Caco-2 (cell line): ENCODE measurements at regions not wholly inside any gene's neighbourhood (a gene's known extent, or its start where the extent isn't known, plus 50 kb on each side); places are given as distances from the start of the nearest gene placed in this dataset.

Source experiments
- BruUV-seq: library from RNA; stranded (reverse); fragments of 400-500 nt; replicated peaks from 2 replicates; lab custom pipeline; 2021; lab: Mats Ljungman, UMichigan
- CTCF ChIA-PET: fragments of 300-600 bp; sonication (Branson Sonifier 250); formaldehyde crosslinking; loops from one replicate; lab custom pipeline; 2022; ENCODE audit warnings: antibody characterized with exemption; lab: Charles Lee
- POLR2A ChIA-PET: fragments of 300-600 bp; sonication (Branson Sonifier 250); formaldehyde crosslinking; loops from one replicate; lab custom pipeline; 2022; ENCODE audit warnings: antibody characterized with exemption; lab: Charles Lee
- DNase-seq, 2 experiments: peaks; one replicate each; pipeline versions ENCODE4 v3.0.0 to v3.0.0-alpha.2; 2020 to 2022
- H3K27me3 ChIP-seq: replicated peaks from 2 replicates; pipeline ENCODE4 v1.6.0; 2011; ENCODE audit warnings: low read length; ENCODE audit not compliant: control insufficient read depth, insufficient read depth
- H3K36me3 ChIP-seq: 2 replicates; pipeline ENCODE4 v1.5.1; 2011; ENCODE audit warnings: low read length; ENCODE audit not compliant: control insufficient read depth, insufficient read depth
- H3K4me1 ChIP-seq: fragments of 250-450 bp; sonication (Bioruptor Pico); 2 replicates; pipeline ENCODE4 v1.5.1; 2020; ENCODE audit warnings: mild to moderate bottlenecking
- H3K4me3 ChIP-seq: 2 replicates; pipeline ENCODE4 v1.5.1; 2011; ENCODE audit warnings: low read depth, mild to moderate bottlenecking, control low read depth, low read length
- H3K9me3 ChIP-seq: fragments of 250-450 bp; sonication (Bioruptor Pico); 2 replicates; pipeline ENCODE4 v1.5.1; 2020; ENCODE audit warnings: mild to moderate bottlenecking, moderate library complexity
- H3K27ac Mint-ChIP-seq: one replicate; pipeline ENCODE4 v1.8.0; 2022; ENCODE audit warnings: mixed read lengths; ENCODE audit not compliant: unreplicated experiment
- H3K27me3 Mint-ChIP-seq: one replicate; pipeline ENCODE4 v1.8.0; 2022; ENCODE audit warnings: mixed read lengths; ENCODE audit not compliant: insufficient read depth, unreplicated experiment
- H3K36me3 Mint-ChIP-seq: one replicate; pipeline ENCODE4 v1.8.0; 2022; ENCODE audit warnings: mild to moderate bottlenecking, mixed read lengths; ENCODE audit not compliant: insufficient read depth, unreplicated experiment
- H3K4me1 Mint-ChIP-seq: one replicate; pipeline ENCODE4 v1.8.0; 2022; ENCODE audit warnings: low read depth, mixed read lengths; ENCODE audit not compliant: unreplicated experiment
- H3K4me3 Mint-ChIP-seq: one replicate; pipeline ENCODE4 v1.8.0; 2022; ENCODE audit warnings: mild to moderate bottlenecking, moderate library complexity, mixed read lengths; ENCODE audit not compliant: unreplicated experiment
- H3K9me3 Mint-ChIP-seq: one replicate; pipeline ENCODE4 v1.8.0; 2022; ENCODE audit warnings: mixed read lengths; ENCODE audit not compliant: unreplicated experiment
- CTCF ChIP-seq, 2 experiments: fragments of 200-600 bp in 1 of 2; IDR thresholded peaks; 1 replicate in 1 of 2; 2 replicates in 1 of 2; pipeline versions ENCODE4 v1.5.1 to v1.8.0; 2011 to 2022; ENCODE audit warnings: antibody characterized with exemption in 1 of 2, control low read depth in 1 of 2, inconsistent platforms in 1 of 2, low read depth in 1 of 2, low read length in 1 of 2, mild to moderate bottlenecking in 1 of 2, moderate library complexity in 1 of 2; ENCODE audit not compliant: insufficient read depth in 1 of 2, severe bottlenecking in 1 of 2, unreplicated experiment in 1 of 2
- intact Hi-C: fragments of 100-400 bp; cut with micrococcal nuclease; formaldehyde crosslinking; loops from one replicate; pipeline ENCODE4 v1.10.0; 2022; ENCODE audit not compliant: unreplicated experiment

GRCh38 chr5:72653586-72653985 lies 146.4 kb upstream of the ZNF366 start:
- H3K4me3 ChIP-seq = no peak overlapping the region
- intact Hi-C loops = no loop called here
- no peak for TF ChIP-seq CTCF (IDR thresholded peaks at IDR 0.05; ENCODE audit: insufficient read depth in 1 of 2, low read depth in 1 of 2, low read length in 1 of 2, severe bottlenecking in 1 of 2, unreplicated experiment in 1 of 2)
- H3K9me3 Mint-ChIP-seq = no peaks in the 10 kb centered on the region
- no peak for DNase-seq
- H3K27me3 Mint-ChIP-seq = no peaks in the 10 kb centered on the region
- H3K9me3 ChIP-seq = no peaks in the 10 kb centered on the region
- no peaks in the 10 kb centered on the region for H3K36me3 ChIP-seq
- peaks cover 10% of the 10 kb centered on the region for H3K4me1 Mint-ChIP-seq
- CTCF ChIA-PET = interaction anchor here (1.2 kb wide), 1 partner anchor 43 kb away, joined by 3 read pairs; no protein-coding TSS in a partner anchor
- no peaks in the 10 kb centered on the region for H3K36me3 Mint-ChIP-seq
- peaks cover 8% of the 10 kb centered on the region; the same call in 1 of the 2 replicates for H3K4me1 ChIP-seq
- no peaks in the 10 kb centered on the region for H3K27me3 ChIP-seq
- no peak overlapping the region for H3K27ac Mint-ChIP-seq
- H3K4me3 Mint-ChIP-seq = no peak overlapping the region
- no TSS peak for BruUV-seq
- POLR2A ChIA-PET = no interaction called here

- H3K9me3 ChIP-seq = no peaks in the 10 kb centered on the region
- no peaks in the 10 kb centered on the region for H3K36me3 Mint-ChIP-seq
- no peaks in the 10 kb centered on the region for H3K27me3 Mint-ChIP-seq
- no TSS peak for BruUV-seq
- TF ChIP-seq CTCF (IDR thresholded peaks at IDR 0.05; ENCODE audit: insufficient read depth in 1 of 2, low read depth in 1 of 2, low read length in 1 of 2, severe bottlenecking in 1 of 2, unreplicated experiment in 1 of 2) = no peak
- no peaks in the 10 kb centered on the region for H3K36me3 ChIP-seq
- H3K4me3 ChIP-seq = no peak overlapping the region
- no peak overlapping the region for H3K27ac Mint-ChIP-seq
- CTCF ChIA-PET = no interaction called here
- POLR2A ChIA-PET = no interaction called here
- intact Hi-C loops = no loop called here
- no peaks in the 10 kb centered on the region for H3K27me3 ChIP-seq
- peaks cover 26% of the 10 kb centered on the region for H3K4me1 Mint-ChIP-seq
- no peak for DNase-seq
- no peak overlapping the region for H3K4me3 Mint-ChIP-seq
- H3K9me3 Mint-ChIP-seq = no peaks in the 10 kb centered on the region
- peaks cover 19% of the 10 kb centered on the region for H3K4me1 ChIP-seq
Observed at GRCh38 chr5:72651779-72652178, 144.6 kb upstream of the ZNF366 start.

DNA sequence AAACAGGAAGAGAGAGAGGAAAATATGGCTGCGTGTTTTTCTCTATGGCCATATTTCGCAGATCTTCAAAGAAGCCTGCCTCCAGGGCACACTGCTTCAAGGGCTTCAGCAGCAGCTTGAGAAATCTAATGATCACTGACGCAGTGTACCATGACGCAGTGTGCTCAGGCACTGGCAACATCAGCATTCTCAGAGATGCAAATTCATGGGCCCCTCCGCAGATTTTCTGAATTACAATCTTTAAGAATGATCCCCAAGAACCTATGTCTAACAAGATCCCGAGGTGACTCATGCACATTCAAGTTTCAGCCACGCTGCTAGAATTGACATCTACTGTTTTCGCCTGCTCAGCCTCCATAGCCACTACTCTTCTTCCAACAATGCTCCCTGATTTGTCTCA lies 143.9 kb upstream of the ZNF366 start:
- peaks cover 26% of the 10 kb centered on the region for H3K4me1 Mint-ChIP-seq
- no peaks in the 10 kb centered on the region for H3K27me3 Mint-ChIP-seq
- Histone ChIP-seq H3K4me3 (no peak overlapping the region), H3K27me3 (no peaks in the 10 kb centered on the region), H3K4me1 (peaks cover 19% of the 10 kb centered on the region), H3K9me3 (no peaks in the 10 kb centered on the region), H3K36me3 (no peaks in the 10 kb centered on the region)
- no peak for TF ChIP-seq CTCF (IDR thresholded peaks at IDR 0.05; ENCODE audit: insufficient read depth in 1 of 2, low read depth in 1 of 2, low read length in 1 of 2, severe bottlenecking in 1 of 2, unreplicated experiment in 1 of 2)
- H3K27ac Mint-ChIP-seq = no peak overlapping the region
- POLR2A ChIA-PET = no interaction called here
- intact Hi-C loops = no loop called here
- no peak for DNase-seq
- H3K9me3 Mint-ChIP-seq = no peaks in the 10 kb centered on the region
- H3K4me3 Mint-ChIP-seq = no peak overlapping the region
- H3K36me3 Mint-ChIP-seq = no peaks in the 10 kb centered on the region
- CTCF ChIA-PET = no interaction called here
- BruUV-seq = no TSS peak
